ENCODE measurements at regions not wholly inside any gene's neighbourhood (a gene's known extent, or its start where the extent isn't known, plus 50 kb on each side); places are given as distances from the start of the nearest gene placed in this dataset.

GRCh38 chr1:173332026-173332425, 124.9 kb upstream of the TNFSF4 start:
- TF ChIP-seq POLR2A (IDR thresholded peaks at IDR 0.05; ENCODE audit: low read depth, low read length) (no peak), CTCF (conservative IDR thresholded peaks at IDR 0.05; ENCODE audit: low read depth, low read length) (no peak), RCOR1 (IDR thresholded peaks at IDR 0.05; ENCODE audit: insufficient replicate concordance, low read length) (no peak), BHLHE40 (IDR thresholded peaks at IDR 0.05; ENCODE audit: low read depth, low read length) (no peak), RAD21 (IDR thresholded peaks at IDR 0.05; ENCODE audit: low read length) (0 out of 2 replicates have a peak, but pooled peaks have one; percentile 7), USF2 (IDR thresholded peaks at IDR 0.05; ENCODE audit: low read depth, low read length) (no peak), CEBPB (IDR thresholded peaks at IDR 0.05; ENCODE audit: low read depth, low read length) (0 out of 2 replicates have a peak, but pooled peaks have one; percentile 11), MAFK (IDR thresholded peaks at IDR 0.05; ENCODE audit: low read depth, low read length) (no peak)

Measured in IMR-90 (cell line).